ENCODE measurements at regions not wholly inside any gene's neighbourhood (a gene's known extent, or its start where the extent isn't known, plus 50 kb on each side); places are given as distances from the start of the nearest gene placed in this dataset.

DNA sequence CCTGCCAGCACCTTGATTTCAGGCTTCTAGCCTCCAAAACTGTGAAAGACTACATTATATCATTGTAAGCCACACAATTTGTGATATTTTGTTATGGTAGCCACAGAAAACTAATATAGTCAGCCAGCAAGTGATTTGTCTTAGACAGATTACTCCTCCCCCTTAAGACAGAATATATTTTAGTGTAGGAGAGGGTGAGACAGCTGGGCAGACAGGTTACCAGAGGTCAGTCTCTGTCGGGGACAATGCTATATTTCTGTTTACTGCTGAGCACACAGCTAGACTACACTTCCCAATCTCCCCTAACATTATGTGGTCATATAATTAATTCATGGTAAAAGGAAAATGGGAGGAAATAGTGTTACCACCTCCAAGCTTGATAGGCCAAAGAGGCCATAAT, 185.8 kb upstream of the PIK3C3 start:
- H3K36me3 Mint-ChIP-seq = no peaks in the 10 kb centered on the region
- Histone ChIP-seq H3K27ac (no peak overlapping the region), H3F3A (ENCODE audit: low read depth) (no peaks in the 10 kb centered on the region), H2AFZ (replicated peaks) (no peak overlapping the region), H3K27me3 (no peaks in the 10 kb centered on the region), H3K79me2 (ENCODE audit: low read depth) (no peaks in the 10 kb centered on the region), H3K4me3 (no peak overlapping the region), H3K4me2 (no peak overlapping the region), H4K20me1 (ENCODE audit: low read depth) (no peaks in the 10 kb centered on the region), H3K9ac (no peak overlapping the region), H3K36me3 (no peaks in the 10 kb centered on the region), H3K4me1 (no peaks in the 10 kb centered on the region), H3K9me3 (ENCODE audit: low read depth) (no peaks in the 10 kb centered on the region)
- no peak for TF ChIP-seq EZH2phosphoT487 (IDR thresholded peaks at IDR 0.05)
- no peak for TF ChIP-seq EZH2 (IDR thresholded peaks at IDR 0.05)
- TF ChIP-seq CTCF (IDR thresholded peaks at IDR 0.05) = no peak
- H3K4me3 Mint-ChIP-seq = no peak overlapping the region
- H3K4me1 Mint-ChIP-seq = no peaks in the 10 kb centered on the region
- no peak overlapping the region for H3K27ac Mint-ChIP-seq
- no peak for DNase-seq (ENCODE audit: low spot score)
- H3K9me3 Mint-ChIP-seq = no peaks in the 10 kb centered on the region
- H3K27me3 Mint-ChIP-seq (ENCODE audit: insufficient read depth, low read depth) = peaks cover 2% of the 10 kb centered on the region

DNA sequence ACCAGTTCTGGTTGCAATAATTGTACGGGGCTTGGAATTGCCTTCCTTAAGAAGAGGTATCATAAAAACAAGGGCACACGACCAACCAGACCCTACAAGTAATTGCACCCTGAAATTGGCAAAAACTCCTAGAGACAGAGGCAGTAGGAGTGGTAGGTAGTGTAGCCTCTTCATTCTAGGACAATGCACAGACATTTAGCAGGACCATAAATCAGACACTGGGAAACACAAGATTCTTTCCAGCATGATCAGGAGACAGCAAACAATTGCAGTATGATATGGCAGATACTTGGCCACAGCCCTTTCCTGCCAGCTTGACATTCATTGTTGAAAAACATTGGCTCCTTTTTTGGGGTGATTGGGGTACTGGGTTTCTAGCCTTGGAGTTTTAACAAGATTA, 186.6 kb upstream of the PIK3C3 start:
- no peaks in the 10 kb centered on the region for H3K36me3 Mint-ChIP-seq
- no peaks in the 10 kb centered on the region for H3K9me3 ChIP-seq (ENCODE audit: low read depth)
- no peak overlapping the region for H3K4me3 ChIP-seq
- no peaks in the 10 kb centered on the region for H3F3A ChIP-seq (ENCODE audit: low read depth)
- no peak overlapping the region for H3K4me2 ChIP-seq
- H3K36me3 ChIP-seq = no peaks in the 10 kb centered on the region
- no peaks in the 10 kb centered on the region for H3K79me2 ChIP-seq (ENCODE audit: low read depth)
- H3K27ac Mint-ChIP-seq = no peak overlapping the region
- no peaks in the 10 kb centered on the region for H3K27me3 ChIP-seq
- no peak for DNase-seq (ENCODE audit: low spot score)
- H3K27me3 Mint-ChIP-seq (ENCODE audit: insufficient read depth, low read depth) = peaks cover 2% of the 10 kb centered on the region
- H3K4me3 Mint-ChIP-seq = no peak overlapping the region
- H3K9me3 Mint-ChIP-seq = no peaks in the 10 kb centered on the region
- H3K9ac ChIP-seq = no peak overlapping the region
- no peaks in the 10 kb centered on the region for H3K4me1 ChIP-seq
- H3K4me1 Mint-ChIP-seq = no peaks in the 10 kb centered on the region
- no peaks in the 10 kb centered on the region for H4K20me1 ChIP-seq (ENCODE audit: low read depth)
- H2AFZ ChIP-seq (replicated peaks) = no peak overlapping the region
- TF ChIP-seq CTCF (IDR thresholded peaks at IDR 0.05) = no peak
- TF ChIP-seq EZH2phosphoT487 (IDR thresholded peaks at IDR 0.05) = no peak
- no peak for TF ChIP-seq EZH2 (IDR thresholded peaks at IDR 0.05)
- no peak overlapping the region for H3K27ac ChIP-seq

- Mint-ChIP-seq H3K36me3 (no peaks in the 10 kb centered on the region), H3K27me3 (ENCODE audit: insufficient read depth, low read depth) (peaks cover 2% of the 10 kb centered on the region), H3K4me1 (no peaks in the 10 kb centered on the region), H3K4me3 (no peak overlapping the region), H3K9me3 (no peaks in the 10 kb centered on the region), H3K27ac (no peak overlapping the region)
- peak; percentile 32 for TF ChIP-seq CTCF (IDR thresholded peaks at IDR 0.05)
- no peak for TF ChIP-seq EZH2 (IDR thresholded peaks at IDR 0.05)
- Histone ChIP-seq H4K20me1 (ENCODE audit: low read depth) (no peaks in the 10 kb centered on the region), H3K9ac (no peak overlapping the region), H3K9me3 (ENCODE audit: low read depth) (no peaks in the 10 kb centered on the region), H3F3A (ENCODE audit: low read depth) (no peaks in the 10 kb centered on the region), H3K79me2 (ENCODE audit: low read depth) (no peaks in the 10 kb centered on the region), H3K27ac (no peak overlapping the region), H3K36me3 (no peaks in the 10 kb centered on the region), H3K4me2 (no peak overlapping the region), H3K4me1 (no peaks in the 10 kb centered on the region), H3K4me3 (no peak overlapping the region), H3K27me3 (no peaks in the 10 kb centered on the region), H2AFZ (replicated peaks) (no peak overlapping the region)
- peak; percentile 29 for DNase-seq (ENCODE audit: low spot score)
These were observed 187.1 kb upstream of the PIK3C3 start for GRCh38 chr18:41767960-41768359.

DNA sequence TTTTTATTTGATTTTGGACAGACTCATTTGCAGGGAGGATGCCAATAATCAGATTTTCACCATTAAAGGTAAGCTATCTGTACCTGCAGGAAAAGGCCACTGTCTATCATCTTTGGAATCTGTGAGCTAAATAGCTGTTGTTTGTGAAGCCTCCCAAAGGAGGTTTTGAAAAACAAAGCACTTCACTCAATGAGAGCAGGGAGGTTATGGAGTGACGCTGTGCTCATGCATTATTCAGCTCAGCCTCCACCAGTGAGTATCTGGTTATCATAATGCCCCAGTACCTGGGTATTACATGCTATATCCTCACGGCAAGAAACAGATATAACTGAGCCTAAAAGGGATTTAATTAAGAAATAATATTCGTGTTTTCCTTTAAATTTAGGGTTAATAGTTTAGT, 189.6 kb upstream of the PIK3C3 start:
- Histone ChIP-seq H3K4me2 (no peak overlapping the region), H3K4me1 (no peaks in the 10 kb centered on the region), H3K9ac (no peak overlapping the region), H3K79me2 (ENCODE audit: low read depth) (no peaks in the 10 kb centered on the region), H3K27me3 (no peaks in the 10 kb centered on the region), H3F3A (ENCODE audit: low read depth) (no peaks in the 10 kb centered on the region), H3K36me3 (no peaks in the 10 kb centered on the region), H3K27ac (no peak overlapping the region), H2AFZ (replicated peaks) (no peak overlapping the region), H3K9me3 (ENCODE audit: low read depth) (no peaks in the 10 kb centered on the region), H3K4me3 (no peak overlapping the region), H4K20me1 (ENCODE audit: low read depth) (no peaks in the 10 kb centered on the region)
- Mint-ChIP-seq H3K36me3 (no peaks in the 10 kb centered on the region), H3K4me1 (no peaks in the 10 kb centered on the region), H3K9me3 (no peaks in the 10 kb centered on the region), H3K4me3 (no peak overlapping the region), H3K27me3 (ENCODE audit: insufficient read depth, low read depth) (peaks cover 2% of the 10 kb centered on the region), H3K27ac (no peak overlapping the region)
- no peak for DNase-seq (ENCODE audit: low spot score)
- TF ChIP-seq EZH2 (IDR thresholded peaks at IDR 0.05) = no peak
- TF ChIP-seq EZH2phosphoT487 (IDR thresholded peaks at IDR 0.05) = no peak
- no peak for TF ChIP-seq CTCF (IDR thresholded peaks at IDR 0.05)
